Astrocyte (in vitro differentiated cells and primary cell): ENCODE measurements at regions not wholly inside any gene's neighbourhood (a gene's known extent, or its start where the extent isn't known, plus 50 kb on each side); places are given as distances from the start of the nearest gene placed in this dataset.

Experiments
- EZH2 ChIP-seq: IDR thresholded peaks from 2 replicates; pipeline ENCODE4 v1.6.1; 2012; ENCODE audit warnings: mild to moderate bottlenecking, low read length, inconsistent platforms; ENCODE audit not compliant: insufficient read depth
- TF ChIP-seq, protein P1 (sequence below): IDR thresholded peaks from 2 replicates; pipeline ENCODE4 v1.5.1; 2011; ENCODE audit warnings: low read depth, mild to moderate bottlenecking, inconsistent platforms, low read length, moderate library complexity; ENCODE audit not compliant: insufficient read depth

DNA sequence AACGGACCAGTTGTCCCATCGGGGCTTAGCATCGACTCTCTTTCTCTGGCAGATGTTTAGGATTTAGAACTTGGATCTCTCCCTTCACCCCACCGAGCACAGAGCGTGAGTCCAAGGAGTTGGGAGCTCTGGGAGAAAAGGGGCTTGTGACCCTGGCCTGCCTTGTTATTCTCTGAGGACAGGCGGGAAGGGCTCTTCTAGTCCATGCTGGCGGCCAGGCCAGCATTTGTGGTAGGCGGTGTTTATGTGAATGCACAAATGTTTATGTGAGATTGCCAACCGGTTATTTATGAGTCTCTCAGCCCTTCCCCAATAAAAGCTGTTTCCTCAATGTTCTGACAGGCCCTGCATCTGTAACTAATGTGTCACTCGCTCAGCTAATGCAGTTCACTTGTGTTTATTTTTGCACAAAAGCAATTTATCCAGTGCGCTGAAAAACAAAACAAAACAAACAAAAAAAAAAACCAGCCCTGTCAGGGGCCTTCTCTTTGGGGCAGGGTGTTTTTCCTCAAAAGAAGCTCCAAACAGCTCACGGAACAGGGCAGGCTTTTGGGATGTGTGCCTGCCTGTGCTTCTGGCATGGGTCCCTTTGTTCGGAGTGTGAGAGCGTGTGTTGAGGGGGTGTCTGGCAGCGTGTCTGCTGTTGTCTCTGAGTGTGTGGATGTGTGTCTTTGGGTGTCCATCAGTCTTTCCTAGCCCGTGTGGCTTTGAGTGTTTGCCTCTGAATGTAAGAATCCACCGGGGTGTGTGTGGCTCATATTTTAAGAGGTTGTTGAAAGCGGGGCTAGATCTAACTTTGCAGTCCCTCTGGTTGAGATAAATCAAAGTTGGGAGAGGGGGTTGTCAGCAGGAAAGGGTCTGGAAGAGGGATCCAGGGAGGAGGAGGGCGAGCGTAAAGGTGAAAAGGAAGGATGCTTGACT, 52.8 kb upstream of the HAAO start:
- no peak for TF ChIP-seq EZH2
- TF ChIP-seq, protein P1, sequence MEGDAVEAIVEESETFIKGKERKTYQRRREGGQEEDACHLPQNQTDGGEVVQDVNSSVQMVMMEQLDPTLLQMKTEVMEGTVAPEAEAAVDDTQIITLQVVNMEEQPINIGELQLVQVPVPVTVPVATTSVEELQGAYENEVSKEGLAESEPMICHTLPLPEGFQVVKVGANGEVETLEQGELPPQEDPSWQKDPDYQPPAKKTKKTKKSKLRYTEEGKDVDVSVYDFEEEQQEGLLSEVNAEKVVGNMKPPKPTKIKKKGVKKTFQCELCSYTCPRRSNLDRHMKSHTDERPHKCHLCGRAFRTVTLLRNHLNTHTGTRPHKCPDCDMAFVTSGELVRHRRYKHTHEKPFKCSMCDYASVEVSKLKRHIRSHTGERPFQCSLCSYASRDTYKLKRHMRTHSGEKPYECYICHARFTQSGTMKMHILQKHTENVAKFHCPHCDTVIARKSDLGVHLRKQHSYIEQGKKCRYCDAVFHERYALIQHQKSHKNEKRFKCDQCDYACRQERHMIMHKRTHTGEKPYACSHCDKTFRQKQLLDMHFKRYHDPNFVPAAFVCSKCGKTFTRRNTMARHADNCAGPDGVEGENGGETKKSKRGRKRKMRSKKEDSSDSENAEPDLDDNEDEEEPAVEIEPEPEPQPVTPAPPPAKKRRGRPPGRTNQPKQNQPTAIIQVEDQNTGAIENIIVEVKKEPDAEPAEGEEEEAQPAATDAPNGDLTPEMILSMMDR = no peak
